GM21717 (cell line): ENCODE measurements at regions not wholly inside any gene's neighbourhood (a gene's known extent, or its start where the extent isn't known, plus 50 kb on each side); places are given as distances from the start of the nearest gene placed in this dataset.

ENCODE experiments used
- ATAC-seq: cut with Tn5 transposase; IDR thresholded peaks from one replicate; pipeline ENCODE4 v1.9.1; 2021; ENCODE audit warnings: mild to moderate bottlenecking, moderate library complexity; ENCODE audit not compliant: unreplicated experiment

DNA sequence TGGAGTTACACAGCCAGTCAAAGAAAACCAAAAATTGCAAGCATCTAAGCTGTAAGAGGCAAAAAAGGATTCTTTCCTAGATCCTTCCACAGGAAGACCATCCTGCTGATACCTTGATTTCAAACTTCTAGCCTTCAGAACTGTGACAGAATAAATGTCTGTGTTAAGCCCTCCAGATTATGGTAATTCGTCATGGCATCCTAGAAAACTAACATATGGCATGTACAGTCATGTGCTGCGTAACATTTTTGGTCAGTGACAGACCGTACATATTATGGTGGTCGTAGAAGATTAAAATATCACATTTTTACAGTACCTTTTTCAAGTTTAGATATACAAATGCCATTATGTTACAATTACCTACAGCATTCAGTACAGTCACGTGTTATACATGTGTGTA lies 660.9 kb upstream of the LMO3 start:
- ATAC-seq = no peak

- no peak for ATAC-seq
Measured at GRCh38 chr12:17264603-17265002, 658.6 kb upstream of the LMO3 start.

DNA sequence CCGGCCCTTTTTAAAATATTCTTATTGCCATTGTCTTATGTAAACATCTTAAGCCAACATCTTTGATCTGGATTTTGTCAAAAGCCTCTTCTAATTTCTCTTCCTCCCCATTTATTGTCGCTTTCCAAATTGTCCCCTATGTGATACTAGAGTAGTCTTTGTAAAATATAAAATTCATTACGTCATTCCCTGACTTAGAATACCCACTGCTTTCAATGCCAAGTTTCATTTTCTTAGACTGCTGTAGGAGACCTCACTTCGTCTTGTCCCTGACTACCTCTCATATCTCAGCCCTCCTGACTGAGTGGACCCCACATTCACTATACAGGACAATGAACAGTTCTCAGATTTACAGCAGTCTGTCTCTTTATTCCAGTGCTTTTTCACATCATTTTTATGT lies 633.9 kb upstream of the LMO3 start:
- ATAC-seq = no peak

GRCh38 chr12:17235996-17236395 lies 630.0 kb upstream of the LMO3 start:
- ATAC-seq = no peak

DNA sequence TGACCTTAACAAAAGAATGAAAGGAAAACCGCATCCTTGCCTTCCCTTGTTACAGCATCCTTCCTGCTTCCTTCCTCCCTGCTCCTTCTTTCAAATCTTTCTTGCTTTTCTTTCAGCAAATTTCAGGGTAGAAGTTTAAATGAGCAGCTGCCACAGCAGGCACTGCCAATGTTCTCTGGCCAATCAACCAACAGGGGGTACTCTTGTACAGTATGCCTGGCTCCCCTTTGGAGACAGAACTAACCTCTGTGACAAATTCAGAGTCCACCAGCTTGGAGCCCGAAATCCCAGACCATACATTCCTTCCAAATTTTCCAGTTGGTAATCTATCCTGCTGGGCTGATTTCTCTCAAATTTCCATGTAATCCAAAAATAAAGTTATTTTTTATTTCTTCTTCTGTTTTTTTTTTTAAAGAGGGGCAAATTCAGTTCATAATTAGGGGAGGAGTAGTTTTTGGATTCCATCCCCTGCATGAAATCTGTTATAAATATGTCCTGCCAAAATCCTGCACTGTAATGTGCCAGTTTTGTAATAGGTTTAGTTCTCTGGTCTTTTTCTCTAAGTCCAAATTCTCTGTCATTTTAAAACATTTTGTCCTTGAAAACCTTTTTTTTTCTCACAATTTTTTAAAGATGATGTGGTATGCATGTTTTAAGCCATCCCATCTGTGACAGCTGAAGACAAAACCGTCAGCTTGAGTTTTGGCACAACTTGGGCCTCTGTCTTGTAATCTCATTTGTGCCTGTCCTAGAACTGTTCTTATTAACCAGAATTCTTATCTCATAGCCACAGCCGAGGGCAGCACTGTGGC lies 610.0 kb upstream of the LMO3 start:
- no peak for ATAC-seq

DNA sequence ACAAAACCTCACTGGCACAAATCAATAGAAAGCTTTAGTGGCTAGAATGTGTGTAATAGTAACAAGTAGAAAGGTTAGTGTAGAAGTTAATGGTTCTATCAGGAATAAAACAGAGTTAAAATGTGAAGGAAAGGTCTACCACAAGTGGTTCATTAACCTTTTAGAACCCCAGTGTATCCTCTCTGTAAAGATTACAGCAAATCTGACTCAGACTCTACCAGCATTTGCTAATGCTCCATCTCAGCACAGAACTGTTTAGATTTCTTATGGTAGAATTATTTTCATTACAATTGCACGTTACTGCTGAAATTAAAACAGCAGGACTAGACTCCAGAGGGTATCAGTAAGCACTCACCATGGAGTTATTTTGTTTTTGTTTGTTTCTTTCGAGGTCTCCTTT lies 609.0 kb upstream of the LMO3 start:
- ATAC-seq = no peak

DNA sequence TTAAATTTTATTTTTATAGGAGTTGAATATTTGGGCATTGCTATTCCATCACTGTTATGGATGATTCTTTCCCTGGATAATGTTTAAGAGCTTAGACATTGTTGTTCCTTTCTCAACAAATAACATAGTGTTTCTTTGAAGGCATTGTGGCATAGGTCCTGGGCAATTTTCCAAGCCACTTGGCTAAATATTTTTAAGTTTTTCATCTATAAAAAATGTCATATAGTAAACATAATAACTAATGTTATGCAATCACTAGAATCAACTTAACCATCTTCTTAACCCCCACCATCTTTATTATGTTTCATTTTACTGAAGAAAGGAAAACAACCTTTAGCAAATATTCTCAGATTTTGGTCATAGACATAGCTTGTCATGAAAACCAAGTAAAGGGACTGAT lies 600.6 kb upstream of the LMO3 start:
- ATAC-seq = no peak

DNA sequence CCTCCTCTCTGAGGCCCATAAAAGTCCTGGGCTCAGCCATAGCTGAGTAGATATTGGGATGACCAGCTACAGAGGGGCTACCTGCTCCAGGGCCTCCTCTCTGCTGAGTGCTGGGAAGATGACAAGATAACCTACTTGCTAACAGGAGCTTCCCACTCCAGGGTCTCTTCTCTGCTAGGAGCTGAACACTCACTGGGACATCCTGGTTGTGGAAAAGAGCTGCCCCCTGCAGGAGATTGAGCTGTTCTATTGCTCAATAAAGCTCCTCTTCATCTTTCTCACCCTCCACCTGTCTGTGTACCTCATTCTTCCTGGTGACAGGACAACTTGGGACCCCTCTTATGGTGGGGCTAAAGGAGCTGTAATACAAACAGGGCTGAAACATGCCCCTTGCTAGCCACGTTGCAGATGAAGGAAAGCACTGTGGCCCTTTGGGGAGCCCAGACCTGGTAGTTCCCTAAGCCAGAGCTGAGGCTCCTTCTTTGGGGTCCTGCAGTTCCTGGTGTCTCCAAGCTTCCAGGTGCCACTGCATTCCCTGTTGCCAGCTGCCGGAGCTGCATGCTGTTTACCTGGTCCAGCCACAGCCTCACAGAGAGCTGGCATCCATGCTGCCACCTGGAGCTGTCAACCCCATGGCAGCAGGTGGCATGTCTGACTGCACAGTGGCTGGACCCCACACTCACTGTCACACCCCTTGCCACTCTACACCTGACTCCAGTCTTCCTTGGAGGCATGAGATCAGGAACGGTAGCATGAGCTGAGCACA lies 598.5 kb upstream of the LMO3 start:
- no peak for ATAC-seq

DNA sequence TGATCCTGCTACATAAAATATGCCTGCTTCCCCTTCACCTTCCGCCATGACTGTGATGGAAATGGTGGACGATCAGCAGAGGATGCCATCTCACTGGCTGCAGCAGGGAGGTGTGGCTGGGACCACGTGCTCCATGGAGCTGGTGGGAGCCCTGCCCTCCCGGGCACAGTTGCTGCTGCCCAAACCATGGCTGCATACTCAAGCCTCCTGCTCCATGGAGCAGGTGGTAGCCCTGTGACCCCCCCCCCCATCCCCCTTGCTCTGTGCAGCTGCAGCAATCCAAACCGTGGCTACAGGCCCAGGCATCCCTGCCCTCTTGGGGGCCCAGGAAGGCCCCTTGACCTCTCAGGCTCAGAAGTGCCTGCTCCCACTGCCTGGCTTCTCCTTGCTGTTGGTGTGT lies 597.5 kb upstream of the LMO3 start:
- no peak for ATAC-seq

GRCh38 chr12:17197971-17198370 lies 592.0 kb upstream of the LMO3 start:
- no peak for ATAC-seq

GRCh38 chr12:17192721-17193120 lies 586.8 kb upstream of the LMO3 start:
- no peak for ATAC-seq

DNA sequence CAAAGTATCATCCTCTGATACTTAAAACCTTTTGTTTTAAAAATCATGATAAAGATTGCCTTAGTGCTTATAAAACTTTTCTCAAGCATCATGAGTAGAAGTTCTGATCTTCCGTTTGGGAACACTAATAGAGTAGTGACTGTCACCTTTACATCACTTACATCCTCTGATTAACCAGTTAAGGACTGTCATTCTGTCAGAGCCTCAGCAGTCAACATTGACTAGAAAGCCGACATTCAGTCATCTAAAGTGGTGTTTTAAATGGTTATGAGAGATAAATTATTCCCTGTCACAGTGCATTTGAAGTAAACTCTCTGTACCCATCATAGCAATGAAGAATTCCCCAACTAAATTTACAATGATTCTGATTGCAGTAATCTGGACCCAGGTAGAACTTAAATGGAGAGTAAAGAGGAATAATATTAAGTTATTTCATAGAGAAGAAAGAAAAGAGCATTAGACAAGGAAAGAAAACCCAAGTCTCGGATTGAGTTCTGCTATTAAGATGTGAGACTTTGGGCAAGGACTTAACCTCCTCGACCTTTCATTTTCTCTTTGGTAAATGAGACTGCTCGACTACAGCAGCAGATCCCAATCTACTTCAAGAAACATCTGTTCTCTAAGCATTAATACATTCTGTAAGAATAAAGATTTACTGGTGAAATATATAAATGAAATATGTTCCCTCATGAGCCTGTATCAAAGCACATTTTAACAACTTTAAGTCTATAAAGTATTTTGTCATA lies 563.9 kb upstream of the LMO3 start:
- no peak for ATAC-seq

DNA sequence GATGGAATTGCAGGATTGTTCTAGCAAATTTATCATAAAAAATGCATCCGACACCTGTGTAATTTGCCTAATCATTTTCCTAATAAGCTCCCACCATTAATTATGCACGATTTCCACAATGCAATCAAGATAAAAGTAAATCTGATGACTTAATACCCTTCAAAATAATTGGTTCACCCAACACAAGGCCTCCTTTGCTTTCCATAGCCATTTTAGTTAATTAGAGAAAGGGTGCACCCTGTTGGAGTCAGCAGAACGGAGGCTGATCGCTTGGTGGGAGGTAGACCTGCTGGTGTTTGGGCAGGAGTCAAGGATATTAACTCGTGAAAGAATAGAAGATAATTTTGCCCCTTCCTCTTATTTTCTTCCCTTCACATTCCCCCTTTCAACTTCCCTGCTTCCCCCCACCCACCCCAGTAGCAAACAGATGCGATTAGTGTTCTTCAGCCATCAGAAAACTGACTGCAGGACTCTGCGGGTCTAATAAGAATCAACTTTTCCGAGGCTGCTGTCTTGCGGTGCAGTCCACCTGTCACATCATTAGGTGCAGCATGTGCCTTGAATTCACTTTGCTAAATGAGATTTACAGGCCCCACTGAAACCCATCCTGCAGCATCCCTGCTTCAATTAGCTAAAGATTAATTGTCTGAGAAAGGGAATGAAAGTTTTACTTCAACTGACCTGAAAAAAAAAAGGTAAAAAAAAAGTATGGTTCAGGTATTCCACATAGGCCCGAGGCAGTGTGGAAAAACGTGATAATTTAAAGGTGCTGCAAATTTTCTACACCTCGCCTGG lies 553.7 kb upstream of the LMO3 start:
- no peak for ATAC-seq

GRCh38 chr12:17158201-17158600 lies 552.2 kb upstream of the LMO3 start:
- no peak for ATAC-seq

DNA sequence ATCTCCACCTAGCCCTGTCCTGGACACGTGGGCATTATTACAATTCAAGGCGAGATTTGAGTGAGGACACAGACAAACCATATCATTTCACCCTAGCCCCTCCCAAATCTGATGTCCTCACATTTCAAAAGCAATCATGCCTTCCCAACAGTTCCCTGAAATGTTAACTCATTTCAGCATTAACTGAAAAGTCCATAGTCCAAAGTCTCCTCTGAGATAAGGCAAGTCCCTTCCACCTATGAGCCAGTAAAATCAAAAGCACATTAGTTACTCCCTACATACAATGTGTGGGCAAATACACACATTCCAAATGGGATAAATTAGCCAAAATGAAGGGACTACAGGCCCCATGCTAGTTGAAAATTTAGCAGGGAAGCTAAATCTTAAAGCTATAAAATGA lies 546.0 kb upstream of the LMO3 start:
- no peak for ATAC-seq

GRCh38 chr12:17148706-17149105 lies 542.7 kb upstream of the LMO3 start:
- ATAC-seq = no peak

GRCh38 chr12:17142856-17143255 lies 536.9 kb upstream of the LMO3 start:
- ATAC-seq = no peak

DNA sequence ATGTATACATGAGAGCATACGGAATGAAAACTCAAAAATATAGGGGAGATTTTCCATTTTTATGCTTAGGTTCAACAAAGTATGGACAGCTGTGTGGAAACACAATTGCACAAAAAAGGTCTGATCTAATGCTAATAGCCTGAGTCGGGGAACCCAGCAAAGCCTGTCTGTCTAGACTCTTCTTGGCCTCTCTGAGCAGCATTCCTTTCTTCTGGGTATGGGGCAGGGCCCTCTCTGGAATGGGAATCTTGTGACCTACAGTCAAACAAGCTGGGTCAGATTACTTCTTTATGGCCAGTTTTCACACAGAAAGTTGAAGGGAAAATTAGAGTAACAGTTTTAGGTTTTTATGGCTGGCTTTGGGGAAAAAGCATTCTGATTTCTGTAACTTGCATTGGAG lies 534.0 kb upstream of the LMO3 start:
- no peak for ATAC-seq

GRCh38 chr12:17137396-17137795 lies 531.4 kb upstream of the LMO3 start:
- no peak for ATAC-seq

GRCh38 chr12:17134315-17134714 lies 528.4 kb upstream of the LMO3 start:
- ATAC-seq = no peak

DNA sequence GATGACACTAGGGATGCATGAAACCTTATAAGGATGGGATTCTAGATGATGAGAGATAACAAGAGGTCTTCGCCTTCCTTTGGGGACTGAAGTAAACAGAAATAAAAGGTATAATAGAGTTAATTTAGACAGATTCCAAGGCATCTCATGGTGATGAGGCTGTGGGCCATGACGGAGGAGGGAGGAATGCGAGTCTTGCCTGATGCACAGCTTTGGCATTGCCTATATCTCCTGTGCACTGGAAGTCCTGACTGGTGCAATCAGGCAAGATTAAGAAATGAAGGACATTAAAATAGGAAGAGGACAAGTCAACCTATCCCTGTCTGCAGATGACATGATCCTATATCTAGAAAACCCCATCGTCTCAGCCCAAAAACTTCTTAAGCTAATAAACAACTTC lies 526.4 kb upstream of the LMO3 start:
- ATAC-seq = no peak
